VCaP (cell line): ENCODE measurements at regions not wholly inside any gene's neighbourhood (a gene's known extent, or its start where the extent isn't known, plus 50 kb on each side); places are given as distances from the start of the nearest gene placed in this dataset.

Source experiments
- H3K27ac ChIP-seq: fragments of 450-650 bp; 2 replicates; pipeline ENCODE4 v1.5.1; 2017
- TF ChIP-seq, protein P1 (sequence below): fragments of 450-650 bp; conservative IDR thresholded peaks from 2 replicates; pipeline ENCODE4 v1.5.1; 2017; ENCODE audit warnings: mild to moderate bottlenecking, moderate library complexity

DNA sequence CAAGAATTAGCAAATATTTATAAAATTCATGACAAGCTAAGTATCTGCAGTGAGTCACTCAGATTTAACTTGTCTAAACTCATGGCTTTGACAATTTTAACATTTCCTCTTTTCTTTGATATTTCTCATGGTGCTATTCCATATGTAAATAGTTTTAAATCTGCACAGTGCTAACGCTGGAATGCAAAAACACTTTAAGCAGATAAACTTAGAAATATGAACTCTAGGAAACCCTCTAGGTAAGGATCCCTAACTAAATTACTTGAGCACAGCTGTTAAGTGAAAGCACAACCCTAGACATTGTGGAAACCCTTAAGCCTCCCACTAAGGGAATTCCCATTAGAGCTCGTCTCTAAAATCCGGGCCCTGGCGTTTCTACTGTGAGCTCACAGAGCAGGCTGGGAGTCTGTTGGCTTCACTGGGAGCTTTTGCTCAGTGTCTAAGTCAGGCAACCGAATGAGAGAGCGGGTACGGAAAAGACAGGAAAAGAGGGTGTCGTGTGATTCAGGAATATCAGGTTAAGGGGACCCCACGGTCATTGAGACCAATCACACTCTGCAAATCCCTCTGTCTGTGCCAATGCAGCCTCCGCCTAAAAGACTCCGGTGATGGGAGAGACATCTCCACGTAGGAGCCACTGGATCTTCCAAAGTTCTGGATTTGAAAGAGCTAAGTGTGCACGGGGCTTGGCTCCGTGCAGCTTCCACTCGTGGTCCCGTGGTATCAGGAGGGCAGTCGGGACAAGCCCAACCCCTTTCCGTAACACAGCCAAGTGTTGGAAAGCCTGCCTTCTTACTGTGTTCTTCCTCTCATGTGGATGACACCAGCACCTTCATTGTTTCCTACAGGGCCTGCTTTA is 112.3 kb upstream of the RPS6KA2 start:
- H3K27ac ChIP-seq = no peak overlapping the region
- TF ChIP-seq, protein P1, sequence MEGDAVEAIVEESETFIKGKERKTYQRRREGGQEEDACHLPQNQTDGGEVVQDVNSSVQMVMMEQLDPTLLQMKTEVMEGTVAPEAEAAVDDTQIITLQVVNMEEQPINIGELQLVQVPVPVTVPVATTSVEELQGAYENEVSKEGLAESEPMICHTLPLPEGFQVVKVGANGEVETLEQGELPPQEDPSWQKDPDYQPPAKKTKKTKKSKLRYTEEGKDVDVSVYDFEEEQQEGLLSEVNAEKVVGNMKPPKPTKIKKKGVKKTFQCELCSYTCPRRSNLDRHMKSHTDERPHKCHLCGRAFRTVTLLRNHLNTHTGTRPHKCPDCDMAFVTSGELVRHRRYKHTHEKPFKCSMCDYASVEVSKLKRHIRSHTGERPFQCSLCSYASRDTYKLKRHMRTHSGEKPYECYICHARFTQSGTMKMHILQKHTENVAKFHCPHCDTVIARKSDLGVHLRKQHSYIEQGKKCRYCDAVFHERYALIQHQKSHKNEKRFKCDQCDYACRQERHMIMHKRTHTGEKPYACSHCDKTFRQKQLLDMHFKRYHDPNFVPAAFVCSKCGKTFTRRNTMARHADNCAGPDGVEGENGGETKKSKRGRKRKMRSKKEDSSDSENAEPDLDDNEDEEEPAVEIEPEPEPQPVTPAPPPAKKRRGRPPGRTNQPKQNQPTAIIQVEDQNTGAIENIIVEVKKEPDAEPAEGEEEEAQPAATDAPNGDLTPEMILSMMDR = no peak

- H3K27ac ChIP-seq = no peak overlapping the region
- TF ChIP-seq, protein P1 = no peak
Measured at GRCh38 chr6:166738386-166739116, 111.5 kb upstream of the RPS6KA2 start.

DNA sequence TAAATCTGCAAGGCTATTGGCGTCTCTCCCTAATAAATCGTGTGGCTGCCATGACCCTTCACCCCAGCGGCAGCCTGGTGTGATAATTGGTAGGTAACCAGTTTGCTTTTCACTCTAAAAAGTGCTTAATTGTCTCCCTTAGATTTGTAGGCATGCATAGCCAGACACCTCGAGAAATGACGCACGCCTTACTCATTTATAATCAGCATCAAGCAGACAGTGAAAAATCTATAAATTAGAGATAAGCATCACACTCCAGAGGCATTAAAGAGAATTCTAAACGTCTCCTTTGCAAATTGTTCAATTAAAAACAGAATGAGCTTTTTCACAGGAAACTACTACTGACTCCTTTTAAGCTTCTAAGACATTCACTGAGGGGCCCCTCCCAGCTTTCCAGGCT is 110.2 kb upstream of the RPS6KA2 start:
- H3K27ac ChIP-seq = no peak overlapping the region
- TF ChIP-seq, protein P1 = no peak

- no peak overlapping the region for H3K27ac ChIP-seq
- TF ChIP-seq, protein P1 = no peak
Measured at GRCh38 chr6:166736634-166737033, 109.6 kb upstream of the RPS6KA2 start.

- H3K27ac ChIP-seq = no peak overlapping the region
- TF ChIP-seq, protein P1 = no peak
Measured at GRCh38 chr6:166733900-166734299, 106.8 kb upstream of the RPS6KA2 start.

DNA sequence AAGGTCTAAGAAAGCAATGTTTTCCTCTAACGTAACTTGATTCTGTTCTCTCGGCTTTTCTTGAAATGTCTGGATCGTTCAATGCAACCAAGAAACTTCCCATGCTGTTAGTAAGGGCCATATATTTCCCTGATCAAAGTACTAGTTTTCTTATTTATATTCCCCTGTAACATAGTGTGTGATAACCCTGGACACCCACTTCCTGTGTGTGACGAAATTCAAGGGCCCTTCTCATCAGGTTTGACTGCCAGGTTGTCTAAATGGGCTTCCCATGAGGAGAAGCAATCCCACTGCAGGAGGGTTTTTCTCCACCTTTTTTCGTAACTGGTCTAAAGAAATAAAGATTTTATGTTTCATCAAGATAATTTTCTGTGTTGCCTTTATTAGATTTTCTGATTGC is 102.6 kb upstream of the RPS6KA2 start:
- H3K27ac ChIP-seq = no peak overlapping the region
- TF ChIP-seq, protein P1 = no peak

GRCh38 chr6:166728884-166729530 is 102.0 kb upstream of the RPS6KA2 start:
- TF ChIP-seq, protein P1 = no peak
- H3K27ac ChIP-seq = no peak overlapping the region
